ENCODE measurements at regions not wholly inside any gene's neighbourhood (a gene's known extent, or its start where the extent isn't known, plus 50 kb on each side); places are given as distances from the start of the nearest gene placed in this dataset.

GRCh38 chr12:125688881-125689280 is 623.6 kb downstream of the AACS start:
- no peak for DNase-seq

GRCh38 chr12:125689576-125690410 is 624.6 kb downstream of the AACS start:
- DNase-seq: no peak

- DNase-seq: no peak
These were observed 625.6 kb downstream of the AACS start for GRCh38 chr12:125690841-125691240.

GRCh38 chr12:125696054-125696453 is 630.8 kb downstream of the AACS start:
- DNase-seq: no peak

- DNase-seq: no peak
These were observed 639.6 kb downstream of the AACS start for GRCh38 chr12:125704803-125705202.

- DNase-seq: no peak
These were observed 655.7 kb downstream of the AACS start for GRCh38 chr12:125720961-125721360.

GRCh38 chr12:125734137-125734536 is 668.9 kb downstream of the AACS start:
- no peak for DNase-seq

- no peak for DNase-seq
These were observed 673.0 kb downstream of the AACS start for GRCh38 chr12:125738211-125738610.

GRCh38 chr12:125742413-125742812 is 677.2 kb downstream of the AACS start:
- no peak for DNase-seq

- no peak for DNase-seq
These were observed 679.0 kb downstream of the AACS start for GRCh38 chr12:125744201-125744600.

GRCh38 chr12:125755512-125755911 is 690.3 kb downstream of the AACS start:
- no peak for DNase-seq

- no peak for DNase-seq
These were observed 700.9 kb downstream of the AACS start for GRCh38 chr12:125766091-125766490.

- DNase-seq: no peak
These were observed 707.2 kb downstream of the AACS start for GRCh38 chr12:125772403-125772802.

- no peak for DNase-seq
These were observed 707.9 kb downstream of the AACS start for GRCh38 chr12:125773033-125773640.

- no peak for DNase-seq
These were observed 710.3 kb downstream of the AACS start for GRCh38 chr12:125775507-125775906.

GRCh38 chr12:125776212-125776611 is 711.0 kb downstream of the AACS start:
- DNase-seq: no peak

- DNase-seq: no peak
These were observed 720.9 kb downstream of the AACS start for GRCh38 chr12:125786143-125786542.

GRCh38 chr12:125794401-125794800 is 729.2 kb downstream of the AACS start:
- DNase-seq: no peak

- no peak for DNase-seq
These were observed 732.4 kb downstream of the AACS start for GRCh38 chr12:125797421-125798175.

GRCh38 chr12:125804660-125805059 is 739.4 kb downstream of the AACS start:
- DNase-seq: no peak

- no peak for DNase-seq
These were observed 759.0 kb downstream of the AACS start for GRCh38 chr12:125824276-125824675.

- DNase-seq: no peak
These were observed 770.6 kb downstream of the AACS start for GRCh38 chr12:125835852-125836251.

GRCh38 chr12:125836647-125837046 is 771.4 kb downstream of the AACS start:
- DNase-seq: no peak

- no peak for DNase-seq
These were observed 776.1 kb downstream of the AACS start for GRCh38 chr12:125841332-125841731.
